GM11168 (cell line): ENCODE measurements at regions not wholly inside any gene's neighbourhood (a gene's known extent, or its start where the extent isn't known, plus 50 kb on each side); places are given as distances from the start of the nearest gene placed in this dataset.
"Not testable (repeated sequence)": the region's sequence is repeated elsewhere in the genome, so short reads cannot be mapped to it uniquely, and the experiment has no call there.

ENCODE experiments used
- in situ Hi-C: fragments of 300-500 bp; cut with MboI; formaldehyde crosslinking; loops from one replicate; pipeline ENCODE4 v1.12.0; 2022; ENCODE audit warnings: low sequenced_read_pairs; ENCODE audit not compliant: unreplicated experiment

DNA sequence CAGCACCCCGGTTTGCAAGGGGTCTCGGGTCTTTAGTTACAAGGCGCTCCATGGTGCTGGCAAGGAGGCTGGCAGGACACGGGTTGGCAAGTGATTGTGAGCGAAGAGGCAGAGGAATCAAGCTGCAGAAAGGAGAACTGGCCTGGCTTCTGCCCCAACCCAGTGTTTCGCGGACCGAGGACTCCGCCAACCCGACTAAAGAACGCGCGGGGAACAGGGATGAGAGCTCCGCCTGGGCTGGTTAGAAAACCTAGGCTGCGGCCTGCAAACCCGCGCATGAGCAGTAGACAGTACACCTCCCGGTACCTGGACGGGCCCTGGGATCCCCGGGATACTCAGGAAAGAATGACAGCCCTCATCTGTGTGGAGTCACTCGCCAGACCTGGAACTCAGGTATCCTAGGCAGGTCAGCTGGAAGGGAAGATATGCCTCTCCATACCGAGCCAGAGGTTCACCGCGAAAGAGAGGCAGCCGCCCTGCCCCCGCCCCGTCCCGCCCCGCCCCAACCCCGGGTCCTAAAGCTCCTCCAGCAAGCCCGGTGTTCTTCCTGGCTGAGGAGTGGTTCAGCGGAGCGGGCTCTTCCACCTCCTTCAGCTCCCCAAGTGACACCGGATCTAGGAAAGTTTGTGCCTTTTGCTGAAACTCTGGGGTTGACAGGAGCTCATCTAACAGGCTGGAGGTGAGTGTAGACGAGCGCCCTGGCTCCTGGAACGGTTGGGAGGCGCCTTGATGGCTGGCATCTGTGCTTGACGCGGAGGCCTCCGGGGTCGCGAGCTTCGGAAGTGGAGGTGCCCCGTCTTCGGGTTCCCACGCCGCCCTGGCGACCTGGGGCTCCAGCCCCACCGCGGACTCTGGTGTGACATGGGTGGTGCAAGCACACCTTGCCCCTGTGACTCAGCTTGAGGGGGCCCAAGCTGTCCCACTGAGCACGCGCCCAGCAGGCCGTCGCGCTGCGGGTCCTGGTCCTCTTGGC, 1847.3 kb upstream of the DEFB115 start:
- in situ Hi-C loops, result no loop called here

DNA sequence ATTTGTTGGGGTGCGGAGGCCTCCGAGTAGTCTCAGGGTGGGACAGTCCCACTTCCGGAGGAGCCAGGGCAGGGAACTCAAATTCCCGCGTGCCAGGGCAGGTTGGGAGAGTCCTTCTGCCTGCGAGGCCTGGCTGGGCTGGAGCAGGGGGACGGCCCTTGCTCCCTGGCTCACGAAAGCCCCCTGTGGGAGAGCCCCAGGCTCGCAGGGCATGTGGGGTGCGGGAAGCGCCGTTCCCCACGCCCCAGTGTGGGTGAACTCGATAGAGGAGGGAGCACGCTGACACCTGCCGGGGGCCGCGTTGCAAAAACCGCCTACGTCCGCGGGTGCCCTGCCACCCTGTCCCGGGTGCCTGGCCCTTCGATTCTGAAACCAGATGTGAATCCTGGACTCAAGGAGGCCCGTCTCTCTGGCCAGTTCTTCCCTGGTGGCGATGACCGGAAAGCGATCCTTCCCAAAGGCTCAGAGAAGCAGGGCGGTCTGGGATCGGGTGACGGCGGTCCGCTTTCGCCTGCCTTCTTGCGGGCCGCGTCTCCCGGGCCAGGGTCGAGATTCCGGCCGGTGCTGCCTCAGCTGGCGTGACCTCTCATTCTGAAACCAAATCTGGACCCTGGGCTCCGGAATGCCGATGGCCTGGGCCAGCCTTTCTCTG, 1846.5 kb upstream of the DEFB115 start:
- in situ Hi-C loops, result no loop called here

- in situ Hi-C loops, result not testable (repeated sequence)
Observed at GRCh38 chr20:29411458-29411820, 1846.0 kb upstream of the DEFB115 start.

DNA sequence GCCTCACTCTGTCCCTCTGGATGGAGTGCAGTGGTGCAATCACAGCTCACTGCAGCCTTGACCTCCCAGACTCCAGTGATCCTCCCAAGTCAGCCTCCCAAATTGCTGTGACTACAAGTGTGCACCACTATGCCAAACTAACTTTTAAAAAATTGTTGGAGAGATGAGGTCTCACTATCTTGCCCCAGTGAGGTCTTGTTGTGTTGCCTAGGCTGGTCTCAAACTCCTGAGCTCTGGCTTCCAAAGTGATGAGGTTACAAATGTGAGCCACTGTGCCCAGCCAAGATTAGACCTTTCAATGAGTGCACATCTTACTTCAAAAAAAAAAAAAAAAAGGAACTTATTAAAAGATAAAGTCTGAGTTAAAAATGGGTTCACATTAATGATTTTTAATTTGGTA, 1838.1 kb upstream of the DEFB115 start:
- in situ Hi-C loops, result no loop called here

DNA sequence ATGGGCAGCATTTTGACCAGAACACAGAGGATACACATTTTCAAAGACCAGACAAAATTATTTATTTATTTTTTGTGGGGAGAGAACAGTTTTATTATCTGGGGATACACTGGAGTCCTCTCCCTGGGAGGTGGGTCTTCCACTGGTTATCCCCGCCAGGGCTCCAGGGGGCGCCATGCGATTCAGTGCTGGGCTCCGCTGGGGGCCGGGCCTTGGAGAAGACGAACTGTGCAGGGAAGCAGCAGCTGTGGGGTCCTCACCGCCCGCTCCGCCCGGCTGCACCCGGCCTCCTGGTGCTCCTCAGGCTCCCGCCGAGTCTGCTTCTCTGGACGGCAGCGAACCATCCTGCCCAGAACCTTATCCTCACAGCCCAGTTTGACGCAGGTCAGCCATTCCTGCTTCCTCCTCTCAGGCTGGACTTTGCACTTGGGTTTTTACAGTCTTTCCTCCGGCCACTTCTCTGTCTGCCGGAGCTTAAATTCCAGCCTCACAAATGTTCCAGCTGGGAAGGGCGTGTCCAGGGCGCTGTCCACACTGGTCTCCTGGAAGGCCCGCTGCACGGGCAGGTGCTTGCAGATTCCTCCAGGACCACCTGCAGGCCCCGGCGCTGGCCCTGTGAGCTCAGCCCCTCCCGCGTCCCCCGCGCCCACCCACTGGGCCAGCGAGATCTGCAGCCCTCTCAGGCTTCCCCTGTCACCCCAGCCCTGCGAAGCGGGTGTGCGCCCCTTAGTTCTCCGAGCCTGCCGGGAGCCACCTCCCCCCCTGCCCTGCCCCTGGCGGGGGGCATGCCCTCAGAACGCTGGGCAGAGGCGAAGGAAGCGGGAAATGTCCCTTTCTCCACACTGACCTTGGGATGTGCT, 1830.0 kb upstream of the DEFB115 start:
- in situ Hi-C loops, result no loop called here

- in situ Hi-C loops, result no loop called here
Observed at GRCh38 chr20:29430531-29430930, 1826.9 kb upstream of the DEFB115 start.

- in situ Hi-C loops, result not testable (repeated sequence)
Observed at GRCh38 chr20:29440721-29441120, 1816.7 kb upstream of the DEFB115 start.

GRCh38 chr20:29443206-29443781, 1814.2 kb upstream of the DEFB115 start:
- in situ Hi-C loops, result not testable (repeated sequence)

DNA sequence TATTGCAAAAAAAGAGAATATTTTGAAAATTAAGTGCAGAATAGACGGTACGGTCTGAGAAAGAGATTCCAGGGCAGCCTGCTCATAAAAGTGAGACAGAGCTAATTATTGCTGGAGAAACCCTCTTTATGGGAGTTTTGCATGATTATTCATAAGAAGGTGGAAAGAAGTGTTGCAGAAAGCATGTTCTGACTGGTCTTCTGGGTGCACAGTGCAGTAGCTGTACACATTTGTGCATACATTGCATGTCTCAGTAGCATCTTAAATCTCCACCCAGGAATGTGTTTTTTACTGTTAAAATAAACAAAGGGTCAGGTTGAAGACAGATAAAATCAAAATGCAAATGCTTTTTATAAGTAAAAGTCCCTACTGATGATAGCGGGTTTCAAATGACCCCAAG, 1813.6 kb upstream of the DEFB115 start:
- in situ Hi-C loops, result no loop called here

- in situ Hi-C loops, result not testable (repeated sequence)
Observed at GRCh38 chr20:29445050-29445907, 1812.2 kb upstream of the DEFB115 start.

DNA sequence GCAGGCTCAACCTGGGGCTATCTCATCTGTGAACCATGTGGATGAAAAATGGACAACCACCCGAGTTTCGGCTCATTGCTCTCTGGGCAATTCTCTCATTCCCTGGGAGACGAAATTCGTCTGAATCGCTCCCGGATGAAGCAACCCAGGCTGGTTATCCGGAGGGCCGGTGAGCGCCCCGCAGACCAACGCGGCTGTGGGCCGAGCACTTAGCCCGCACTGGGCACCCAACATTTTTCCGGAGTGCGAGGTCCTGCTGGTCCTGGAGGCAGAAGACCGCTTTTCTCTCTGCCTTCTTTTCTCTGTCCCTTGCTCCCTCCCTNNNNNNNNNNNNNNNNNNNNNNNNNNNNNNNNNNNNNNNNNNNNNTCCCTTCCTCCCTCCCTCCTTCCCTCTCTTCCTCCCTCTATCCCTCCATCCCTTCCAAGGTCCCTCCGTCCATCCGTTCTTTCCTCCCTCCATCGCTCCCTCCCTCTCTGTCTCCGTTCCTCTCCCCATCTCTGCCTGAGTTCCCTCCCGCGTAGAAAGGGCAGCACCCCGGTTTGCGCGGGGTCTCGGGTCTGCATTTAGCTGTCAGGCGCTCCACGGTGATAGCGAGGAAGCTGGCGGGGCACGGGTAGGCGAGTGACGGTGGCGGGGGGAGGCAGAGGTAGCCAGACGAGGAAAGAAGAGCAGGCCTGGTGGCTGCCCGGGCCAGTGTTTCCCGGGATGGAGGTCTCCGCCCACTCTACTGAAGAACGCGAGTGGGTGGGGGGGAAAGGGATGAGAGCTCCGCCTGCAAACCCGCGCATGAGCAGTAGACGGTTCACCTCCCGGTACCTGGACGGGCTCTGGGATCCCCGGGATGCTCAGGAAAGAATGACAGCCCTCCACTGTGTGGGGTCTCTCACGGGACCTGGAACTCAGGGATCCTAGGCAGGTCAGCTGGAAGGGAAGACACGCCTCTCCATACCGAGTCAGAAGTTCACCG, 1809.7 kb upstream of the DEFB115 start:
- in situ Hi-C loops, result not testable (repeated sequence)

- in situ Hi-C loops, result no loop called here
Observed at GRCh38 chr20:29448806-29449470, 1808.5 kb upstream of the DEFB115 start.

- in situ Hi-C loops, result no loop called here
Observed at GRCh38 chr20:29452186-29452585, 1805.3 kb upstream of the DEFB115 start.

- in situ Hi-C loops, result not testable (repeated sequence)
Observed at GRCh38 chr20:29456987-29457693, 1800.3 kb upstream of the DEFB115 start.

GRCh38 chr20:29472606-29473005, 1784.9 kb upstream of the DEFB115 start:
- in situ Hi-C loops, result no loop called here

- in situ Hi-C loops, result not testable (repeated sequence)
Observed at GRCh38 chr20:29492840-29493239, 1764.6 kb upstream of the DEFB115 start.

DNA sequence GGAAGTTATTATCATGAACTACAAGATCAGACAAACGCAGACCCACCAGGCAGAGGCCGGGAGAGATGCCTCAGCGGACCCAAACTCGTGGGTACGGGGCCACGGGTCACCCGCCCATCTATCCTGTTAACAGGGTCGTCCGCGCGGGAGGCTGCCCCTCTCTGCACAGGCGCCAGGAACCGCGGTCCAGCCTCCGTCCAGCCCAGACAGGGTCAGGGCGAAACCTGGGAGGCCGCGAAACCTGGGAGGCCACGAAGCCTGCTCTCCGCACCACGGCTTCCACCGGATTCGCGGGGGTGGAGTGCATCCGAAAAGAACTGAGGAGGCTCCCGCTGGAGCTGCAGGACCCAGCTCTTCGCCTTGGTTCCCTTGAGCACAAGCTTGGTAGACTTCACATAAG, 1760.7 kb upstream of the DEFB115 start:
- in situ Hi-C loops, result loop anchor here (5.0 kb wide), 1 partner anchor 419 kb away; no protein-coding TSS in a partner anchor
